Activated CD8-positive, alpha-beta T cell treated with anti-CD3 and anti-CD28 coated beads for 36 hours (primary cell): ENCODE measurements at regions not wholly inside any gene's neighbourhood (a gene's known extent, or its start where the extent isn't known, plus 50 kb on each side); places are given as distances from the start of the nearest gene placed in this dataset.

Experiments
- ATAC-seq: fragments of 200-7000 bp; cut with Tn5 transposase; one replicate; pipeline ENCODE4 v1.10.0; 2021; ENCODE audit warnings: mild to moderate bottlenecking, moderate library complexity
- CTCF ChIA-PET: fragments of 350-600 bp; sonication (Branson Sonifier 250); formaldehyde crosslinking; loops from one replicate; lab custom pipeline; 2021; ENCODE audit warnings: antibody characterized with exemption; lab: Charles Lee
- POLR2A ChIA-PET: fragments of 350-600 bp; sonication (Branson Sonifier 250); formaldehyde crosslinking; loops from one replicate; lab custom pipeline; 2021; ENCODE audit warnings: antibody characterized with exemption; lab: Charles Lee
- DNase-seq: peaks from one replicate; pipeline ENCODE4 v3.0.0-alpha.2; 2020
- H3K27ac Mint-ChIP-seq: one replicate; pipeline ENCODE4 v1.8.0; 2021; ENCODE audit warnings: mild to moderate bottlenecking, mixed read lengths
- H3K27me3 Mint-ChIP-seq: one replicate; pipeline ENCODE4 v1.8.0; 2021; ENCODE audit warnings: mixed read lengths
- H3K36me3 Mint-ChIP-seq: one replicate; pipeline ENCODE4 v1.8.0; 2021; ENCODE audit warnings: low read depth, mixed read lengths
- H3K4me1 Mint-ChIP-seq: one replicate; pipeline ENCODE4 v1.8.0; 2021; ENCODE audit warnings: low read depth, mixed read lengths
- H3K4me3 Mint-ChIP-seq: one replicate; pipeline ENCODE4 v1.8.0; 2021; ENCODE audit warnings: mild to moderate bottlenecking, moderate library complexity, mixed read lengths
- H3K9me3 Mint-ChIP-seq: one replicate; pipeline ENCODE4 v1.8.0; 2021; ENCODE audit warnings: mixed read lengths
- intact Hi-C: fragments of 100-400 bp; cut with micrococcal nuclease; formaldehyde crosslinking; loops from one replicate; pipeline ENCODE4 v1.10.0; 2022
- TF ChIP-seq, protein P1 (sequence below): fragments of 200-600 bp; IDR thresholded peaks from one replicate; pipeline ENCODE4 v1.8.0; 2022; ENCODE audit warnings: antibody characterized with exemption, mild to moderate bottlenecking

DNA sequence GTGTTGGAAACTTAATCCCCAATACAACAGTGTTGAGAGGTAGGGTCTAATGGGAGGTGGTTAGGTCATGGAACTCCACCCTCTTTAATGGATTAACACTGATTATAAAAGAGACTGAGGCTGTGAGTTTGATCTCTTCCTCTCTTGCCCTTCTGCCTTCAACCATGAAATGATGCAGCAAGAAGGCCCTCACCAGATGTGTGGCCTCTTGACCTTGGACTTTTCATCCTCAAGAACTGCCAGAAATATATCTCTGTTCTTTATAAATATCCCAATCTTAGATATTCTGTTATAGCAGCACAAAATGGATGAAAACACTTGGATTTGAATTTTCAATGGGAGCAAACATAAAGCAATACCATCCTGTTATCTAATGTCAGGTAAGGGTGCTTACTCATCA lies 67.6 kb downstream of the NMUR2 start:
- Mint-ChIP-seq H3K36me3 (no peaks in the 10 kb centered on the region), H3K4me3 (no peak overlapping the region), H3K27ac (no peak overlapping the region), H3K9me3 (no peaks in the 10 kb centered on the region), H3K27me3 (no peaks in the 10 kb centered on the region), H3K4me1 (no peaks in the 10 kb centered on the region)
- ChIA-PET POLR2A (no interaction called here), CTCF (no interaction called here)
- no peak for ATAC-seq
- intact Hi-C loops: no loop called here
- TF ChIP-seq, protein P1, sequence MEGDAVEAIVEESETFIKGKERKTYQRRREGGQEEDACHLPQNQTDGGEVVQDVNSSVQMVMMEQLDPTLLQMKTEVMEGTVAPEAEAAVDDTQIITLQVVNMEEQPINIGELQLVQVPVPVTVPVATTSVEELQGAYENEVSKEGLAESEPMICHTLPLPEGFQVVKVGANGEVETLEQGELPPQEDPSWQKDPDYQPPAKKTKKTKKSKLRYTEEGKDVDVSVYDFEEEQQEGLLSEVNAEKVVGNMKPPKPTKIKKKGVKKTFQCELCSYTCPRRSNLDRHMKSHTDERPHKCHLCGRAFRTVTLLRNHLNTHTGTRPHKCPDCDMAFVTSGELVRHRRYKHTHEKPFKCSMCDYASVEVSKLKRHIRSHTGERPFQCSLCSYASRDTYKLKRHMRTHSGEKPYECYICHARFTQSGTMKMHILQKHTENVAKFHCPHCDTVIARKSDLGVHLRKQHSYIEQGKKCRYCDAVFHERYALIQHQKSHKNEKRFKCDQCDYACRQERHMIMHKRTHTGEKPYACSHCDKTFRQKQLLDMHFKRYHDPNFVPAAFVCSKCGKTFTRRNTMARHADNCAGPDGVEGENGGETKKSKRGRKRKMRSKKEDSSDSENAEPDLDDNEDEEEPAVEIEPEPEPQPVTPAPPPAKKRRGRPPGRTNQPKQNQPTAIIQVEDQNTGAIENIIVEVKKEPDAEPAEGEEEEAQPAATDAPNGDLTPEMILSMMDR: no peak
- DNase-seq: no peak

DNA sequence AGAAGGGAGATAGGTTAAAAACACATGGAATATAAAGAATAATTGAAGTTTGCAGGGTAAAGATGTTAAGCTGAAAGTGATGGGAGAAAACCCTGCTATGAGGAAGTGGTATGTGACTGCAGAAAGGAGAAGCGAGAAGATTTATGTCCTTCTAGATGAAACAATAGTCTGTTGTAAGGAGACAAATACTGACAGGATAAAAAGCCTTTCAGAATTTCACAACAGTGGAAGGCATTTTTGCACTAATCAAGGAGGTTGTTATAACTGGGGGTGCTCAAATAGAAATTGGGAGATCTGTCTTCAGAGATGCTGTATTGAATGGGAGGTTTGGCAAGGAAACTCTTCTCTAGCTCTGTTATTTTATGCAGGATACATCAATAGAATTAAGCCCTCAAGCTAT lies 69.6 kb downstream of the NMUR2 start:
- TF ChIP-seq, protein P1: no peak
- Mint-ChIP-seq H3K4me3 (no peak overlapping the region), H3K27ac (no peak overlapping the region), H3K9me3 (no peaks in the 10 kb centered on the region), H3K36me3 (no peaks in the 10 kb centered on the region), H3K4me1 (no peaks in the 10 kb centered on the region), H3K27me3 (peaks cover 5% of the 10 kb centered on the region)
- POLR2A ChIA-PET: no interaction called here
- intact Hi-C loops: no loop called here
- CTCF ChIA-PET: interaction anchor here (1.2 to 2.7 kb wide), 2 partner anchors 12 to 14 kb away, joined by 3 to 10 read pairs; no protein-coding TSS in a partner anchor
- ATAC-seq (no peak), DNase-seq (no peak)

DNA sequence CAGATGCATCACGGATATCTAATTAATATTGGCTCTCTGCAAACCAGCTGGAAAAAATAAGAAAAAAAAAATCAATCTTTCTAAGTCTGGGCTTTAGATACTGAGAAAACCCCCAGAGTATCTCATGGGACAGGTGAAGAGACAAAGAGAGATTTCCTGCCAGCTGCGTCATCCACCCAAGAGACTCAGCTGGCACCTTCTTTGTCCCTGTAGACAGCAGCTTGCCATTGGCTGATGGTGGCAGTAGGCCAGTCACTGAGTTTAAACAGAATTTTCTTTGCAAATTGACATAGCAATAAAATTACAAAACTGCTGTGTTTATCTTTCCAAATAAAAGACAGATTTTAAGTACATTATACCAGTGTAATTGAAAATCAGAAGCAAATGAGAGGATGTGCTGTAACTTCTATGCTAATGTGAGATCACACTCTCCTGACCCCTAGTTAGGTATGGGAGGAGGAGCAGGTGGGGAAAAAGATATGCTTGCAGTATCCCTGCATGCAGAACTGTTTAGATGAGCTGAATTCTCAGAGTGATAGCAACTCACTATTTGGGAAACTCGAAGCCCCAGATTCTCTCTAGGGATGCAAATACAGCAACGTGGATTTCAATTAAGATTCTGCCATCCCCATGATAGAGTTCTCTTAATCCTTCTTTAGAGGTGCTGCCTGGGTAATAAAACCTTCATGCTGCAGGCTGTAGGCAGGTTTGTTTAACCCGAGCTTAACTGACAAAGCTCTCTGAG lies 72.2 kb downstream of the NMUR2 start:
- Mint-ChIP-seq H3K9me3 (no peaks in the 10 kb centered on the region), H3K4me1 (no peaks in the 10 kb centered on the region), H3K4me3 (no peak overlapping the region), H3K36me3 (no peaks in the 10 kb centered on the region), H3K27me3 (peaks cover 7% of the 10 kb centered on the region), H3K27ac (no peak overlapping the region)
- no peak for ATAC-seq
- CTCF ChIA-PET: no interaction called here
- TF ChIP-seq, protein P1: no peak
- intact Hi-C loops: no loop called here
- POLR2A ChIA-PET: no interaction called here
- no peak for DNase-seq

DNA sequence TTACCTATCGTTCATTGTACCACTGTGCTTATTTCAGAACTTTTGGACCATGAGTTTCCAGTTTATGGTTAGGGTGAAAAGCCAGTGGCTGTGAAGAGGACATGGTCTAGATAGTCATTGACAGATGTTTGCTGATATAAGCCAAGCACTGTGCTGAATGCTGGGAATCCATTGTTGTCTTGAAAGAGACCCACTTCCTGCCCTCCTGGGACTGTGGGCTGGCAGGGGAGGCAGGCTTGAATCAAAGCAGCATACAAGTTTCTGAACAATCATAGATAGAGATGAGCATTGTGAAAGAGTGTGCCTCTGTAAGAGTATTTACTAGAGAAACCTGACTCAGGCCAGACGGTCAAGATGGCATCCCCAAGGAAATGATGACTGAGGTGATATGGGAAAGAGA lies 73.4 kb downstream of the NMUR2 start:
- POLR2A ChIA-PET: no interaction called here
- CTCF ChIA-PET: no interaction called here
- H3K9me3 Mint-ChIP-seq: peaks cover 2% of the 10 kb centered on the region
- H3K4me3 Mint-ChIP-seq: no peak overlapping the region
- ATAC-seq (no peak), DNase-seq (no peak)
- H3K27ac Mint-ChIP-seq: no peak overlapping the region
- peaks cover 9% of the 10 kb centered on the region for H3K27me3 Mint-ChIP-seq
- intact Hi-C loops: no loop called here
- H3K4me1 Mint-ChIP-seq: no peaks in the 10 kb centered on the region
- H3K36me3 Mint-ChIP-seq: no peaks in the 10 kb centered on the region
- TF ChIP-seq, protein P1: no peak

DNA sequence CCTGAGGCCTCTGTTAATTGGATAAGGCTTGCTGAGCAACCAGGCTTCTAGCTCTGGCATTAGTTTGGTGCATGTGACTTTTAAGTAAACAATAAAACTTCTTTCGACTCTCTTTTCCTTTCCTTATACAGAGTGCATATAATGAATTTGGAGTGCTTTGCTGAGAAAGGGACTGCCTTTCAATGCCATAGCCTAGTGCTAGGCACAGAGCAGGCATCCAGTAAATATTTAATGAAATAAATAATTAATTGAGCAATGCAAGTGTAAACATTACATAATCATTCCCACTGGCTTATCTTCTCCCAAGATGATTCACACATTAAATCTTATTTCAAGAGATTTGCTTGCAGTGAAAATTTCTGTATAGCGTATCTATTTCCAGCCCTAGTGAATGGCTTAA lies 74.1 kb downstream of the NMUR2 start:
- TF ChIP-seq, protein P1: no peak
- Mint-ChIP-seq H3K36me3 (no peaks in the 10 kb centered on the region), H3K27ac (no peak overlapping the region)

More for the DNA sequence above, 74.1 kb downstream of the NMUR2 start:
- Mint-ChIP-seq H3K27me3 (peaks cover 10% of the 10 kb centered on the region), H3K4me1 (no peaks in the 10 kb centered on the region), H3K9me3 (peaks cover 2% of the 10 kb centered on the region), H3K4me3 (no peak overlapping the region)
- ATAC-seq: no peak
- POLR2A ChIA-PET: no interaction called here
- intact Hi-C loops: no loop called here
- CTCF ChIA-PET: no interaction called here
- DNase-seq: no peak
